Liver (tissue), 8 donors: ENCODE measurements at regions not wholly inside any gene's neighbourhood (a gene's known extent, or its start where the extent isn't known, plus 50 kb on each side); places are given as distances from the start of the nearest gene placed in this dataset.

Source experiments
- DNase-seq: peaks from one replicate; pipeline ENCODE4 v3.0.0-alpha.2; 2017; ENCODE audit warnings: low spot score
- H3K27ac ChIP-seq, 2 donors: one replicate each; pipeline ENCODE4 v1.7.0; 2013; ENCODE audit warnings: inconsistent platforms in 2 of 2, low read length in 2 of 2, control low read depth in 1 of 2, low read depth in 1 of 2, mild to moderate bottlenecking in 1 of 2
- H3K27me3 ChIP-seq, 4 donors: one replicate each; pipeline versions ENCODE4 v1.6.1 to v1.7.0; 2013; ENCODE audit warnings: low read length in 3 of 4, inconsistent platforms in 1 of 4, mild to moderate bottlenecking in 1 of 4, moderate library complexity in 1 of 4; ENCODE audit not compliant: control insufficient read depth in 4 of 4, insufficient read depth in 4 of 4
- H3K36me3 ChIP-seq, 4 donors: one replicate each; pipeline versions ENCODE4 v1.6.1 to v1.7.0; 2013; ENCODE audit warnings: low read length in 3 of 4, mild to moderate bottlenecking in 3 of 4, low read depth in 1 of 4, moderate library complexity in 1 of 4; ENCODE audit not compliant: control insufficient read depth in 4 of 4, insufficient read depth in 3 of 4
- H3K4me1 ChIP-seq, 4 donors: one replicate each; pipeline versions ENCODE4 v1.6.1 to v1.7.0; 2013; ENCODE audit warnings: low read length in 3 of 4, mild to moderate bottlenecking in 3 of 4, moderate library complexity in 1 of 4; ENCODE audit not compliant: control insufficient read depth in 4 of 4, insufficient read depth in 4 of 4
- H3K4me3 ChIP-seq, 3 donors: one replicate each; pipeline versions ENCODE4 v1.6.1 to v1.7.0; 2013; ENCODE audit warnings: low read length in 3 of 3, control low read depth in 1 of 3, low read depth in 1 of 3, mild to moderate bottlenecking in 1 of 3
- H3K9ac ChIP-seq, 2 donors: one replicate each; pipeline ENCODE4 v1.7.0; 2013; ENCODE audit warnings: low read length in 2 of 2, mild to moderate bottlenecking in 2 of 2, moderate library complexity in 2 of 2, control low read depth in 1 of 2, low read depth in 1 of 2
- H3K9me3 ChIP-seq, 4 donors: one replicate each; pipeline versions ENCODE4 v1.6.1 to v1.7.0; 2013; ENCODE audit warnings: low read length in 3 of 4; ENCODE audit not compliant: control insufficient read depth in 4 of 4
- ATF3 ChIP-seq: IDR thresholded peaks from 2 replicates; pipeline ENCODE4 v1.6.1; 2016; ENCODE audit warnings: antibody characterized with exemption
- CTCF ChIP-seq: fragments of 150-350 bp; IDR thresholded peaks from 2 replicates; pipeline ENCODE4 v1.5.1; 2017; ENCODE audit warnings: improper control_type of control experiment, low read depth, low read length; ENCODE audit not compliant: missing input control
- EGR1 ChIP-seq, 2 donors: IDR thresholded peaks; 2 replicates each; pipeline ENCODE4 v1.6.1; 2016 to 2018; ENCODE audit warnings: antibody characterized with exemption in 2 of 2, low read depth in 2 of 2
- FOXA1 ChIP-seq: IDR thresholded peaks from 2 replicates; pipeline ENCODE4 v1.6.1; 2016; ENCODE audit warnings: antibody characterized with exemption
- FOXA2 ChIP-seq: IDR thresholded peaks from 2 replicates; pipeline ENCODE4 v1.6.1; 2016; ENCODE audit warnings: antibody characterized with exemption
- GABPA ChIP-seq, 2 donors: IDR thresholded peaks in 1 of 2; conservative IDR thresholded peaks in 1 of 2; 2 replicates each; pipeline ENCODE4 v1.6.1; 2016; ENCODE audit warnings: antibody characterized with exemption in 2 of 2, mild to moderate bottlenecking in 1 of 2, moderate library complexity in 1 of 2
- HNF4A ChIP-seq, 2 donors: conservative IDR thresholded peaks; 2 replicates each; pipeline ENCODE4 v1.6.1; 2016; ENCODE audit warnings: antibody characterized with exemption in 2 of 2, mild to moderate bottlenecking in 2 of 2
- HNF4G ChIP-seq: IDR thresholded peaks from 2 replicates; pipeline ENCODE4 v1.6.1; 2016; ENCODE audit warnings: antibody characterized with exemption
- JUND ChIP-seq, 2 donors: IDR thresholded peaks; 2 replicates each; pipeline ENCODE4 v1.6.1; 2016; ENCODE audit warnings: antibody characterized with exemption in 2 of 2
- MAX ChIP-seq: IDR thresholded peaks from 2 replicates; pipeline ENCODE4 v1.6.1; 2016; ENCODE audit warnings: antibody characterized with exemption
- NR2F2 ChIP-seq: IDR thresholded peaks from 2 replicates; pipeline ENCODE4 v1.6.1; 2016; ENCODE audit warnings: antibody characterized with exemption
- RAD21 ChIP-seq, 2 donors: IDR thresholded peaks; 2 replicates each; pipeline ENCODE4 v1.6.1; 2016; ENCODE audit warnings: antibody characterized with exemption in 2 of 2, mild to moderate bottlenecking in 2 of 2
- REST ChIP-seq: IDR thresholded peaks from 2 replicates; pipeline ENCODE4 v1.6.1; 2016; ENCODE audit warnings: antibody characterized with exemption, mild to moderate bottlenecking
- RXRA ChIP-seq, 2 donors: IDR thresholded peaks; 2 replicates each; pipeline ENCODE4 v1.6.1; 2017 to 2018; ENCODE audit warnings: antibody characterized with exemption in 2 of 2, mild to moderate bottlenecking in 1 of 2
- SP1 ChIP-seq: IDR thresholded peaks from 2 replicates; pipeline ENCODE4 v1.6.1; 2018; ENCODE audit warnings: antibody characterized with exemption, mild to moderate bottlenecking
- TAF1 ChIP-seq: conservative IDR thresholded peaks from 2 replicates; pipeline ENCODE4 v1.6.1; 2016; ENCODE audit warnings: antibody characterized with exemption, mild to moderate bottlenecking
- YY1 ChIP-seq: IDR thresholded peaks from 2 replicates; pipeline ENCODE4 v1.6.1; 2016; ENCODE audit warnings: antibody characterized with exemption, mild to moderate bottlenecking
- ZBTB33 ChIP-seq: IDR thresholded peaks from 2 replicates; pipeline ENCODE4 v1.6.1; 2016; ENCODE audit warnings: antibody characterized with exemption
- WGBS: extraction: QIAGEN DNeasy Blood & Tissue Kit; methylation state at CpG from one replicate; pipeline ENCODE4 v1.1.7; 2013; 5-methylcytosine and 5-hydroxymethylcytosine counted together
- donor health status: healthy.
- donor health status: healthy.
- donor health status: healthy.
- donor health status: healthy.
- donor health status: healthy.

GRCh38 chr3:194804796-194805195, 119.1 kb downstream of the FAM43A start:
- DNase-seq, result no peak
- Histone ChIP-seq H3K4me3 (no peak overlapping the region), H3K9me3 (no peaks in the 10 kb centered on the region), H3K9ac (no peak overlapping the region), H3K4me1 (no peaks in the 10 kb centered on the region), H3K27me3 (no peaks in the 10 kb centered on the region), H3K36me3 (no peaks in the 10 kb centered on the region), H3K27ac (no peak overlapping the region)
- TF ChIP-seq YY1 (no peak), ZBTB33 (no peak), JUND (IDR thresholded peaks at IDR 0.05) (no peak), CTCF (no peak), FOXA1 (no peak), RAD21 (IDR thresholded peaks at IDR 0.05) (no peak), SP1 (no peak), TAF1 (no peak), REST (no peak), FOXA2 (no peak), MAX (no peak), EGR1 (IDR thresholded peaks at IDR 0.05; ENCODE audit: low read depth in 2 of 2) (no peak), HNF4G (no peak), GABPA (IDR thresholded peaks at IDR 0.05 in 1 of 2, conservative IDR thresholded peaks at IDR 0.05 in 1 of 2) (no peak)
- WGBS, result 97% methylated on average over 2 of the region's 2 CpGs

GRCh38 chr3:194805546-194805945, 119.9 kb downstream of the FAM43A start:
- no peak for DNase-seq
- H3K27me3 ChIP-seq, result no peaks in the 10 kb centered on the region
- no peaks in the 10 kb centered on the region for H3K36me3 ChIP-seq
- WGBS, result 81% methylated on average over 4 of the region's 4 CpGs
- no peaks in the 10 kb centered on the region for H3K9me3 ChIP-seq
- H3K4me1 ChIP-seq, result no peaks in the 10 kb centered on the region
- no peak overlapping the region for H3K9ac ChIP-seq
- H3K4me3 ChIP-seq, result no peak overlapping the region
- no peak overlapping the region for H3K27ac ChIP-seq
- TF ChIP-seq FOXA1 (no peak), TAF1 (no peak), CTCF (no peak), SP1 (no peak), ATF3 (no peak), EGR1 (IDR thresholded peaks at IDR 0.05; ENCODE audit: low read depth in 2 of 2) (no peak), RXRA (IDR thresholded peaks at IDR 0.05) (no peak), FOXA2 (no peak), MAX (no peak), HNF4A (conservative IDR thresholded peaks at IDR 0.05) (no peak), HNF4G (no peak), GABPA (IDR thresholded peaks at IDR 0.05 in 1 of 2, conservative IDR thresholded peaks at IDR 0.05 in 1 of 2) (no peak), NR2F2 (no peak), JUND (IDR thresholded peaks at IDR 0.05) (no peak), YY1 (no peak), REST (no peak)
